ENCODE measurements at regions not wholly inside any gene's neighbourhood (a gene's known extent, or its start where the extent isn't known, plus 50 kb on each side); places are given as distances from the start of the nearest gene placed in this dataset.

- TF ChIP-seq CTCF (IDR thresholded peaks at IDR 0.05) (no peak), ZFX (IDR thresholded peaks at IDR 0.05; ENCODE audit: borderline replicate concordance) (no peak)
Measured at GRCh38 chr6:144796070-144796469, 510.9 kb downstream of the UTRN start.

Data from 22Rv1 (cell line).